Testis (tissue), 2 donors: ENCODE measurements at regions not wholly inside any gene's neighbourhood (a gene's known extent, or its start where the extent isn't known, plus 50 kb on each side); places are given as distances from the start of the nearest gene placed in this dataset.

Experiments
- POLR2A ChIP-seq: fragments of 450-650 bp; IDR thresholded peaks from one replicate; pipeline ENCODE4 v1.6.1; 2017; ENCODE audit warnings: antibody characterized with exemption, mild to moderate bottlenecking, moderate library complexity
- TF ChIP-seq, protein P1 (sequence below), 3 experiments: fragments of 450-650 bp in 2 of 3; fragments of 200-600 bp in 1 of 3; sonication (generic) in 1 of 3; IDR thresholded peaks; one replicate each; pipeline ENCODE4 v1.5.1; 2016 to 2019; ENCODE audit warnings: antibody characterized with exemption in 3 of 3, mild to moderate bottlenecking in 2 of 3, moderate library complexity in 1 of 3

GRCh38 chr6:26183237-26183580, 96.0 kb downstream of the HFE start:
- TF ChIP-seq, protein P1, sequence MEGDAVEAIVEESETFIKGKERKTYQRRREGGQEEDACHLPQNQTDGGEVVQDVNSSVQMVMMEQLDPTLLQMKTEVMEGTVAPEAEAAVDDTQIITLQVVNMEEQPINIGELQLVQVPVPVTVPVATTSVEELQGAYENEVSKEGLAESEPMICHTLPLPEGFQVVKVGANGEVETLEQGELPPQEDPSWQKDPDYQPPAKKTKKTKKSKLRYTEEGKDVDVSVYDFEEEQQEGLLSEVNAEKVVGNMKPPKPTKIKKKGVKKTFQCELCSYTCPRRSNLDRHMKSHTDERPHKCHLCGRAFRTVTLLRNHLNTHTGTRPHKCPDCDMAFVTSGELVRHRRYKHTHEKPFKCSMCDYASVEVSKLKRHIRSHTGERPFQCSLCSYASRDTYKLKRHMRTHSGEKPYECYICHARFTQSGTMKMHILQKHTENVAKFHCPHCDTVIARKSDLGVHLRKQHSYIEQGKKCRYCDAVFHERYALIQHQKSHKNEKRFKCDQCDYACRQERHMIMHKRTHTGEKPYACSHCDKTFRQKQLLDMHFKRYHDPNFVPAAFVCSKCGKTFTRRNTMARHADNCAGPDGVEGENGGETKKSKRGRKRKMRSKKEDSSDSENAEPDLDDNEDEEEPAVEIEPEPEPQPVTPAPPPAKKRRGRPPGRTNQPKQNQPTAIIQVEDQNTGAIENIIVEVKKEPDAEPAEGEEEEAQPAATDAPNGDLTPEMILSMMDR (IDR thresholded peaks at IDR 0.05) = no peak
- TF ChIP-seq POLR2A = no peak
